GM12878 (cell line): ENCODE measurements at regions not wholly inside any gene's neighbourhood (a gene's known extent, or its start where the extent isn't known, plus 50 kb on each side); places are given as distances from the start of the nearest gene placed in this dataset.

Source experiments
- ATAC-seq: fragments of 200-7000 bp; cut with Tn5 transposase; 3 replicates; pipeline ENCODE4 v1.9.1; 2020; ENCODE audit warnings: mild to moderate bottlenecking, moderate library complexity
- BruUV-seq: library from RNA; stranded (reverse); fragments of 400-500 nt; replicated peaks from 2 replicates; lab custom pipeline; 2021; lab: Mats Ljungman, UMichigan
- CTCF ChIA-PET: fragments of 300-600 bp; sonication (Branson Sonifier 250); formaldehyde crosslinking; extraction: SDS; loops from one replicate; lab custom pipeline; 2021; ENCODE audit warnings: inconsistent platforms; lab: Yijun Ruan, JAX
- POLR2A ChIA-PET: fragments of 350-600 bp; formaldehyde crosslinking; extraction: SDS; loops from one replicate; lab custom pipeline; 2021; ENCODE audit warnings: inconsistent platforms; lab: Charles Lee
- RAD21 ChIA-PET: fragments of 300-600 bp; sonication (Branson Sonifier 250); formaldehyde crosslinking; loops from one replicate; lab custom pipeline; 2023; ENCODE audit warnings: antibody characterized with exemption; ENCODE audit not compliant: unreplicated experiment; lab: Charles Lee
- SMC1A ChIA-PET: fragments of 300-600 bp; sonication (Branson Sonifier 250); formaldehyde crosslinking; loops from one replicate; lab custom pipeline; 2023; ENCODE audit not compliant: unreplicated experiment, uncharacterized antibody; lab: Charles Lee
- DNase-seq: peaks from one replicate; pipeline ENCODE4 v3.0.0-alpha.2; 2011; ENCODE audit warnings: low read depth, low spot score
- FAIRE-seq: peaks from 3 replicates; lab custom pipeline; 2011; peaks lifted over from hg19 to GRCh38; lab: Jason Lieb, UNC
- H2AFZ ChIP-seq: 2 replicates; pipeline ENCODE4 v1.6.0; 2011; ENCODE audit warnings: low read depth, low read length, control low read depth; ENCODE audit not compliant: control insufficient read depth
- H3K27ac ChIP-seq: 2 replicates; pipeline ENCODE4 v1.5.1; 2011; ENCODE audit warnings: control low read depth; ENCODE audit not compliant: control insufficient read depth, insufficient read depth
- H3K27me3 ChIP-seq, 2 experiments: replicated peaks in 1 of 2; 2 replicates each; pipeline versions ENCODE4 v1.6.0 to v1.6.1; 2011; ENCODE audit warnings: low read length in 1 of 2; ENCODE audit not compliant: control insufficient read depth in 2 of 2, insufficient read depth in 2 of 2
- H3K36me3 ChIP-seq, 2 experiments: 2 replicates each; pipeline ENCODE4 v1.5.1; 2011; ENCODE audit warnings: low read length in 1 of 2; ENCODE audit not compliant: control insufficient read depth in 2 of 2, insufficient read depth in 2 of 2
- H3K4me1 ChIP-seq: 2 replicates; pipeline ENCODE4 v1.6.1; 2011; ENCODE audit warnings: mild to moderate bottlenecking, low read length, moderate library complexity, mixed read lengths; ENCODE audit not compliant: control insufficient read depth, insufficient read depth
- H3K4me2 ChIP-seq: 2 replicates; pipeline ENCODE4 v1.6.0; 2011; ENCODE audit warnings: control low read depth; ENCODE audit not compliant: control insufficient read depth, insufficient read depth
- H3K4me3 ChIP-seq: fragments of 200-600 bp; sonication (generic); 2 replicates; pipeline ENCODE4 v1.5.1; 2016
- H3K79me2 ChIP-seq: 2 replicates; pipeline ENCODE4 v1.6.0; 2011; ENCODE audit warnings: low read length; ENCODE audit not compliant: control insufficient read depth, insufficient read depth
- H3K9ac ChIP-seq: 2 replicates; pipeline ENCODE4 v1.8.0; 2011; ENCODE audit warnings: low read length, control low read depth, mixed read lengths; ENCODE audit not compliant: control insufficient read depth, insufficient read depth
- H3K9me3 ChIP-seq: replicated peaks from 3 replicates; pipeline ENCODE4 v1.5.1; 2011; ENCODE audit warnings: mild to moderate bottlenecking, low read length; ENCODE audit not compliant: control insufficient read depth, insufficient read depth
- H4K20me1 ChIP-seq: 2 replicates; pipeline ENCODE4 v1.6.0; 2011; ENCODE audit not compliant: control insufficient read depth, insufficient read depth
- CTCF ChIP-seq, 3 experiments: IDR thresholded peaks in 2 of 3; conservative IDR thresholded peaks in 1 of 3; 2 replicates each; pipeline ENCODE4 v1.5.1; 2011; ENCODE audit warnings: low read depth in 3 of 3, low read length in 3 of 3, mild to moderate bottlenecking in 3 of 3, control low read depth in 2 of 3, moderate library complexity in 2 of 3, inconsistent platforms in 1 of 3, mixed read lengths in 1 of 3; ENCODE audit not compliant: control insufficient read depth in 2 of 3, insufficient read depth in 1 of 3; ENCODE audit errors: extremely low read depth in 1 of 3
- GABPA ChIP-seq: IDR thresholded peaks from 2 replicates; pipeline ENCODE4 v1.6.1; 2014; ENCODE audit warnings: antibody characterized with exemption, low read depth, mild to moderate bottlenecking, inconsistent platforms
- RAD21 ChIP-seq: IDR thresholded peaks from 2 replicates; pipeline ENCODE4 v1.6.1; 2011; ENCODE audit warnings: mild to moderate bottlenecking, low read depth, low read length, moderate library complexity; ENCODE audit not compliant: insufficient read depth
- SMC3 ChIP-seq: IDR thresholded peaks from 2 replicates; pipeline ENCODE4 v1.6.1; 2011; ENCODE audit warnings: low read length, improper control_type of control experiment, borderline replicate concordance
- WGBS: methylation state at CpG from one replicate; pipeline ENCODE4 v1.1.6; 2016; ENCODE audit warnings: low lambda C conversion rate; ENCODE audit not compliant: insufficient replicate concordance, insufficient coverage; ENCODE audit errors: missing lambda C conversion rate; 5-methylcytosine and 5-hydroxymethylcytosine counted together
- in situ Hi-C: fragments of 300-500 bp; cut with MboI; formaldehyde crosslinking; loops from 9 replicates; pipeline ENCODE4 v1.14.3; 2018; ENCODE audit warnings: mixed read lengths
- intact Hi-C: fragments of 100-400 bp; cut with micrococcal nuclease; formaldehyde crosslinking; loops from one replicate; pipeline ENCODE4 v1.14.2; 2022; ENCODE audit not compliant: unreplicated experiment

GRCh38 chr21:25313829-25314228 lies 293.5 kb downstream of the MRPL39 start:
- RAD21 ChIA-PET: interaction anchor here (0.5 to 2.1 kb wide), 9 partner anchors 12 to 417 kb away, joined by 3 to 20 read pairs (median 4); no protein-coding TSS in a partner anchor
- H3K79me2 ChIP-seq: no peaks in the 10 kb centered on the region
- POLR2A ChIA-PET: no interaction called here
- H3K4me1 ChIP-seq: no peaks in the 10 kb centered on the region
- peak; percentile 48; the same call in 1 of the 2 replicates for TF ChIP-seq SMC3
- peak; percentile 30 to 46 (median 31); a peak in 4 of 6 replicates for TF ChIP-seq CTCF (IDR thresholded peaks at IDR 0.05 in 2 of 3, conservative IDR thresholded peaks at IDR 0.05 in 1 of 3; ENCODE audit: control insufficient read depth in 2 of 3, extremely low read depth in 1 of 3, insufficient read depth in 1 of 3, low read depth in 3 of 3, low read length in 3 of 3)
- TF ChIP-seq GABPA: no peak
- peak; percentile 67 for TF ChIP-seq RAD21
- TF ChIP-seq, all 136 proteins: peak for 3
- H2AFZ ChIP-seq: no peak overlapping the region; the same call in 1 of the 2 replicates
- peak overlapping the region; percentile 26; the same call in 1 of the 2 replicates for H3K4me2 ChIP-seq
- intact Hi-C loops: loop anchor here (1.0 to 5.0 kb wide), 2 partner anchors 277 to 418 kb away; no protein-coding TSS in a partner anchor
- no peaks in the 10 kb centered on the region for H4K20me1 ChIP-seq
- BruUV-seq: no TSS peak
- peaks cover 3% of the 10 kb centered on the region for H3K9me3 ChIP-seq
- DNase-seq (no peak), FAIRE-seq (peak; percentile 64), ATAC-seq (peak; percentile 38; the same call in 2 of the 3 replicates)
- no peaks in the 10 kb centered on the region for H3K27me3 ChIP-seq
- 15% methylated on average over 3 of the region's 3 CpGs for WGBS
- H3K9ac ChIP-seq: no peak overlapping the region
- H3K27ac ChIP-seq: no peak overlapping the region
- no peaks in the 10 kb centered on the region for H3K36me3 ChIP-seq
- in situ Hi-C loops: loop anchor here (10.0 kb wide), 1 partner anchor 419 kb away; no protein-coding TSS in a partner anchor
- SMC1A ChIA-PET: interaction anchor here (0.7 to 3.4 kb wide), 20 partner anchors 9 to 1345 kb away, joined by 3 to 34 read pairs (median 4); no protein-coding TSS in a partner anchor
- CTCF ChIA-PET: interaction anchor here (0.6 to 2.6 kb wide), 17 partner anchors 9 to 1045 kb away, joined by 3 to 20 read pairs (median 5); no protein-coding TSS in a partner anchor
- no peak overlapping the region for H3K4me3 ChIP-seq
